Thyroid gland (tissue), 4 donors: ENCODE measurements at regions not wholly inside any gene's neighbourhood (a gene's known extent, or its start where the extent isn't known, plus 50 kb on each side); places are given as distances from the start of the nearest gene placed in this dataset.

ENCODE experiments used
- DNase-seq, 2 donors: peaks; one replicate each; pipeline ENCODE4 v3.0.0-alpha.2; 2019
- H3K27ac ChIP-seq, 3 donors: fragments of 200-600 bp; sonication (generic); 1 replicate in 2 of 3; 2 replicates in 1 of 3; pipeline ENCODE4 v1.5.1; 2016 to 2019; ENCODE audit warnings: mild to moderate bottlenecking in 1 of 3, moderate library complexity in 1 of 3
- H3K27me3 ChIP-seq: fragments of 200-600 bp; sonication (generic); one replicate; pipeline ENCODE4 v1.5.1; 2019
- H3K36me3 ChIP-seq, 2 donors: fragments of 200-600 bp; sonication (generic); one replicate each; pipeline ENCODE4 v1.5.1; 2016 to 2019
- H3K4me1 ChIP-seq, 2 donors: fragments of 200-600 bp; sonication (generic); one replicate each; pipeline ENCODE4 v1.5.1; 2017 to 2019
- H3K4me3 ChIP-seq, 3 donors: fragments of 200-600 bp; sonication (generic); replicated peaks in 1 of 3; 1 replicate in 2 of 3; 2 replicates in 1 of 3; pipeline ENCODE4 v1.5.1; 2016; ENCODE audit warnings: mild to moderate bottlenecking in 1 of 3
- H3K9me3 ChIP-seq: fragments of 200-600 bp; sonication (generic); one replicate; pipeline ENCODE4 v1.5.1; 2017
- POLR2A ChIP-seq, 2 donors: fragments of 450-650 bp; IDR thresholded peaks; one replicate each; pipeline ENCODE4 v1.6.1; 2017; ENCODE audit warnings: antibody characterized with exemption in 2 of 2, mild to moderate bottlenecking in 2 of 2, moderate library complexity in 1 of 2
- WGBS, 2 donors: methylation state at CpG; one replicate each; pipeline ENCODE4 v1.1.5; 2017; 5-methylcytosine and 5-hydroxymethylcytosine counted together
- intact Hi-C: fragments of 100-400 bp; cut with DNase I; formaldehyde crosslinking; loops from one replicate; pipeline ENCODE4 v1.15.1; 2023
- TF ChIP-seq, protein P1 (sequence below), 6 experiments: fragments of 200-600 bp in 3 of 6; fragments of 450-650 bp in 3 of 6; sonication (generic) in 3 of 6; IDR thresholded peaks; one replicate each; pipeline ENCODE4 v1.5.1; 2016 to 2019; ENCODE audit warnings: antibody characterized with exemption in 6 of 6, mild to moderate bottlenecking in 2 of 6, inconsistent platforms in 1 of 6, moderate library complexity in 1 of 6

GRCh38 chr16:87086156-87086555 lies 231.0 kb downstream of the C16orf95 start:
- no peaks in the 10 kb centered on the region for H3K4me1 ChIP-seq
- no peaks in the 10 kb centered on the region for H3K9me3 ChIP-seq
- no peaks in the 10 kb centered on the region for H3K36me3 ChIP-seq
- TF ChIP-seq, protein P1, sequence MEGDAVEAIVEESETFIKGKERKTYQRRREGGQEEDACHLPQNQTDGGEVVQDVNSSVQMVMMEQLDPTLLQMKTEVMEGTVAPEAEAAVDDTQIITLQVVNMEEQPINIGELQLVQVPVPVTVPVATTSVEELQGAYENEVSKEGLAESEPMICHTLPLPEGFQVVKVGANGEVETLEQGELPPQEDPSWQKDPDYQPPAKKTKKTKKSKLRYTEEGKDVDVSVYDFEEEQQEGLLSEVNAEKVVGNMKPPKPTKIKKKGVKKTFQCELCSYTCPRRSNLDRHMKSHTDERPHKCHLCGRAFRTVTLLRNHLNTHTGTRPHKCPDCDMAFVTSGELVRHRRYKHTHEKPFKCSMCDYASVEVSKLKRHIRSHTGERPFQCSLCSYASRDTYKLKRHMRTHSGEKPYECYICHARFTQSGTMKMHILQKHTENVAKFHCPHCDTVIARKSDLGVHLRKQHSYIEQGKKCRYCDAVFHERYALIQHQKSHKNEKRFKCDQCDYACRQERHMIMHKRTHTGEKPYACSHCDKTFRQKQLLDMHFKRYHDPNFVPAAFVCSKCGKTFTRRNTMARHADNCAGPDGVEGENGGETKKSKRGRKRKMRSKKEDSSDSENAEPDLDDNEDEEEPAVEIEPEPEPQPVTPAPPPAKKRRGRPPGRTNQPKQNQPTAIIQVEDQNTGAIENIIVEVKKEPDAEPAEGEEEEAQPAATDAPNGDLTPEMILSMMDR (IDR thresholded peaks at IDR 0.05), result no peak
- TF ChIP-seq POLR2A (IDR thresholded peaks at IDR 0.05), result no peak
- no peak overlapping the region for H3K27ac ChIP-seq
- no peaks in the 10 kb centered on the region for H3K27me3 ChIP-seq
- intact Hi-C loops, result no loop called here
- WGBS, 2 donors, result 92 to 93% methylated on average over 4 of the region's 4 CpGs
- H3K4me3 ChIP-seq, result no peak overlapping the region
- no peak for DNase-seq

- Histone ChIP-seq H3K4me3 (no peak overlapping the region), H3K4me1 (no peaks in the 10 kb centered on the region), H3K36me3 (no peaks in the 10 kb centered on the region), H3K27ac (no peak overlapping the region), H3K9me3 (no peaks in the 10 kb centered on the region), H3K27me3 (no peaks in the 10 kb centered on the region)
- DNase-seq, result no peak
- TF ChIP-seq POLR2A (IDR thresholded peaks at IDR 0.05), result no peak
- TF ChIP-seq, protein P1 (IDR thresholded peaks at IDR 0.05), result no peak
- intact Hi-C loops, result no loop called here
These were observed 230.6 kb downstream of the C16orf95 start for GRCh38 chr16:87086575-87086974.

GRCh38 chr16:87092958-87093357 lies 224.2 kb downstream of the C16orf95 start:
- TF ChIP-seq, protein P1 (IDR thresholded peaks at IDR 0.05), result no peak
- no peak for TF ChIP-seq POLR2A (IDR thresholded peaks at IDR 0.05)
- Histone ChIP-seq H3K27me3 (no peaks in the 10 kb centered on the region), H3K36me3 (no peaks in the 10 kb centered on the region), H3K4me3 (no peak overlapping the region), H3K9me3 (no peaks in the 10 kb centered on the region), H3K27ac (no peak overlapping the region), H3K4me1 (no peaks in the 10 kb centered on the region)
- DNase-seq, result no peak
- WGBS, 2 donors, result 83 to 86% methylated on average over 5 of the region's 5 CpGs
- intact Hi-C loops, result no loop called here

- no peaks in the 10 kb centered on the region for H3K9me3 ChIP-seq
- no peaks in the 10 kb centered on the region for H3K36me3 ChIP-seq
- H3K27ac ChIP-seq, result no peak overlapping the region
- no peaks in the 10 kb centered on the region for H3K27me3 ChIP-seq
- intact Hi-C loops, result no loop called here
- no peaks in the 10 kb centered on the region for H3K4me1 ChIP-seq
- TF ChIP-seq, protein P1 (IDR thresholded peaks at IDR 0.05), result no peak
- TF ChIP-seq POLR2A (IDR thresholded peaks at IDR 0.05), result no peak
- no peak for DNase-seq
- H3K4me3 ChIP-seq, result no peak overlapping the region
- 56 to 59% methylated on average over 16 to 18 of the region's 18 CpGs for WGBS, 2 donors
These were observed 223.2 kb downstream of the C16orf95 start for GRCh38 chr16:87093804-87094555.

- WGBS, 2 donors, result 63 to 72% methylated on average over 5 of the region's 5 CpGs
- Histone ChIP-seq H3K27me3 (no peaks in the 10 kb centered on the region), H3K9me3 (no peaks in the 10 kb centered on the region), H3K4me3 (no peak overlapping the region), H3K36me3 (no peaks in the 10 kb centered on the region), H3K27ac (no peak overlapping the region), H3K4me1 (no peaks in the 10 kb centered on the region)
- intact Hi-C loops, result no loop called here
- TF ChIP-seq, protein P1 (IDR thresholded peaks at IDR 0.05), result no peak
- TF ChIP-seq POLR2A (IDR thresholded peaks at IDR 0.05), result no peak
- no peak for DNase-seq
These were observed 222.7 kb downstream of the C16orf95 start for GRCh38 chr16:87094556-87094865.
